GM18867 (cell line): ENCODE measurements at regions not wholly inside any gene's neighbourhood (a gene's known extent, or its start where the extent isn't known, plus 50 kb on each side); places are given as distances from the start of the nearest gene placed in this dataset.

Source experiments
- ATAC-seq: cut with Tn5 transposase; IDR thresholded peaks from one replicate; pipeline ENCODE4 v1.9.1; 2021; ENCODE audit warnings: mild to moderate bottlenecking, moderate library complexity; ENCODE audit not compliant: unreplicated experiment

DNA sequence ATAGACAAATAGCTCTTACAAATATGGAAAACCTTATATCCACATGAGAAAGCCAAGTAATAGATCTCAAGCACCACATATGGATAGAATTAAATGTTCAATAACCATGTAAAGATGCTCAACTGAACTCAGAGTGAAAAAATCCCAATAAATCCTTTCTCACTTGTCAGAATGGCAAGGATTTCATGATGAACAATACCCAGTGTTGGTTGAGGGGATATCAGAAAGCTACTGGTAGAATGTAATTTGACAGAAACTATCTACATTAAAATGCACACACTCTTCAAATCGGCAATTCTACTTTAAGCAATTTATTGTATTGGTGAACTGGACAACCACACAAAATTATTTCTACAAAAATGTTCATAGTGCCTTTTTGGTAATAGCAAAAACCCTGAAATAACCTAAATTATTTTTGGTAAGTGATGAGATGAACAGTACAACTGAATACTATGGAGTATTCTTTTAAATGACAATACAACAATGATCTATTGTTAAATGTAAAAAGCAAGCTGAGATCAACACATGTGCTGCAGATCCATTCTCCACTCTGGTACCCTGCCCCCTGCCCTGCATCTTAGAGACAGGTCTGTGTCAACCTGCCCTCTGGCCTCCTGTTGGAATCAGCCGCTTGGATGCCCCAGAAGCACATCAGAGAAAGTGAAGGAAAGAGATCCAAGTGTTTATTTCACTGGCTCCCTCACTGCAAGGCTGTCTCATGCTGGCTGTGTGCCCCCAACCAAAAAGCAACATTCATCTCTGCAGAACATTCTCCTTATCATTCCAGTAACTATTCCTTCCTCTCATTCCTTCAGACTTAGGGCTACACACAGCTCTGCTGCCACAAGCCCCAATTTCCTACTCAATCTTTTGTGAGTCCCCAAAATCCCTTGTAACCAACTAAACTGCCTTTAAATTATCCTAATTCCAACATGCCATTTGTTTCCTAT is 442.5 kb downstream of the LRATD1 start:
- no peak for ATAC-seq

- ATAC-seq, result no peak
Measured at GRCh38 chr2:15076668-15077067, 444.2 kb downstream of the LRATD1 start.

- no peak for ATAC-seq
Measured at GRCh38 chr2:15081356-15081755, 448.8 kb downstream of the LRATD1 start.

GRCh38 chr2:15082105-15083058 is 449.9 kb downstream of the LRATD1 start:
- ATAC-seq, result no peak

- ATAC-seq, result no peak
Measured at GRCh38 chr2:15084826-15085489, 452.4 kb downstream of the LRATD1 start.

- ATAC-seq, result no peak
Measured at GRCh38 chr2:15092181-15092580, 459.7 kb downstream of the LRATD1 start.

DNA sequence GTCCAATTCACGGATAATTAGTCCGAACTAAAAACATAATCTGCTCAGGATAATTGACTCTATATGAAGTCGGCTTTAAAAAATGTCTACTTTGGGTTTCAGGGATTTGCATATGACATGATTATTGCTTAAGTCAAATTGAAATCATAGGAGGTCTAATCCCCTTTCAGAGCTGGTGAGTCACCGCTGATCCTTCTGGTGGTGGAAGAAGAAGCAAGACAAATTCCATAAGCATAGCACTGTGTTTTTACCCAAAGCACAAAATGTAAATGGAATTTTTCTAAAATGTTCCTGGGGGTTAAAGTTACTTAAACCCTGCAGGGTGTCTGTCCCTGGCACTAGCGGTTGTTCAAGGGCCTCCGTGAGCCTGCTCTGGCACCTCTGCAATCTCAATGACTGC is 460.2 kb downstream of the LRATD1 start:
- ATAC-seq, result no peak

DNA sequence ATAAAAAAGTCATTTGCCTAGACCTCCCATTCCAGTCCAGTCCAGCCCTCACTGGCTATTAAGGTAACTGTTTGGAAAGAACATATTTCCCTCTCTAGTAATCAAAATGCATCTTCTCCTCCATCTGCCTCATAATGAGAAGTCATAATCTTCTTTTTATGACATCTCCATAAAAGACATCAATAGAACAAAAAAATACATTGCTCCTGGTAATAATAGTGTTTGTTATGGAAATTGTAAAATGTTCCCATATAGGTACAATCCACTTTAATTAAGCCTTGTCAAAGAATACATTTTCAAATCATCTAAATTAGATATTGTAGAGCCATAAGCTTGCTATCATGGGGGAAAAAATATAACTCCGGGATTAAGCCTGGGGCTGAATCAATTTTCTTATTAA is 461.6 kb downstream of the LRATD1 start:
- no peak for ATAC-seq

DNA sequence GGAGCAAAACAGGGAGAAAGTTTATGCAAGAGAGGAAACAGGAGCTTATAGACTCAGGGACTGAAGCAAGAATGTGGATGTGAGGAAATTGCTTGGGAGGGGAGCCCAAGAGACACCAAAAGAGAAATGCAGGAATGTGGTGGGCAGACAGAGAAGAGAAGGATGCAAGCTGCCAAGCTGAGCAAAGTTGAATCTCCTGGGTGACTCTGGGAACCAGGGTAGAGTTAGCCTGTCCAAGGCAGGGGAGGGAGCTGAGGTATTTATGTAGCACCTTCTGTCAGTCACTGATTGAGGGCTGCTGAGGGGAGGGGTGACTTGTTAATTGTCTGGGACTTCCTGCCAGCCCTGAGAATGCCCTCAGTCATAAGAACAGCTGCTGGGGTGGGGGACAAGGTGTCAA is 464.3 kb downstream of the NBAS start:
- no peak for ATAC-seq

- no peak for ATAC-seq
Measured at GRCh38 chr2:15107137-15107536, 454.0 kb downstream of the NBAS start.

GRCh38 chr2:15111718-15112117 is 449.4 kb downstream of the NBAS start:
- no peak for ATAC-seq

GRCh38 chr2:15112216-15112615 is 448.9 kb downstream of the NBAS start:
- ATAC-seq, result no peak

DNA sequence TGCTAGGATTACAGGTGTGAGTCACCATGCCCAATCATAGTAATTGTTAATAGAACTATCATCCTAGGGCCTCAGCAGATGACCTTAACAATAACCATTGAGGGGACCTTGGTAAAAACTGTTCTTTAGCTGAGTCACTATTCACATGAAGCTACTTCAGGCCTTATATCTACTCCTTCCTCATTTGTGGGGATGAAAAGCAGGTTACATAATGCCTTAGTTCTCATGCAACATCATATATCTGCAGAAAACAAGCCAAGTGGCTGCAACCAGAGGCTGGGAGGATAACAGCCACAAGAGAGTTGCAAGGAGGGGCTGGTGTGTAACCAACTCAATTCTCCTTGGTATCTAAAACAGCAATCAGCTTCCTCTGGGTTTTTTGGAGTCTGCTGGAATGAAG is 445.4 kb downstream of the NBAS start:
- ATAC-seq, result no peak

DNA sequence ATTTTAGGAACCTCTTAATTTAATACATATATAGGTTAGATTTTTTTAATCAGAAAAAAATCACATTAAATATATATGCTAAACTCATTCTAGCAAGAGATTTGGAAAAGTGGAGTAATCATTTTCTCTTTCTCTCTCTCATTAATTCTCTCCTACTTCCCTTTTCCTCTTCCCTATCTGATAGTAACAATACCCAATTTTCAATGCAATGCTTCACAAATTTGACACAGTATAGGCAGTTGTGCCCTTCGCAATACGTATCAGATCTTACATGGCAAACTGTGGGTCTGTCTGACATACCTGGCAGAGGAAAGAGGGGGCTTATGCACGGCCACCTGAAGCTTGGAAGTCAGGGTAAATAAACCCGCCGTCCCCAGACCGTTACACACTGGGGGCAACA is 444.3 kb downstream of the NBAS start:
- ATAC-seq, result no peak
